ENCODE measurements at regions not wholly inside any gene's neighbourhood (a gene's known extent, or its start where the extent isn't known, plus 50 kb on each side); places are given as distances from the start of the nearest gene placed in this dataset.

DNA sequence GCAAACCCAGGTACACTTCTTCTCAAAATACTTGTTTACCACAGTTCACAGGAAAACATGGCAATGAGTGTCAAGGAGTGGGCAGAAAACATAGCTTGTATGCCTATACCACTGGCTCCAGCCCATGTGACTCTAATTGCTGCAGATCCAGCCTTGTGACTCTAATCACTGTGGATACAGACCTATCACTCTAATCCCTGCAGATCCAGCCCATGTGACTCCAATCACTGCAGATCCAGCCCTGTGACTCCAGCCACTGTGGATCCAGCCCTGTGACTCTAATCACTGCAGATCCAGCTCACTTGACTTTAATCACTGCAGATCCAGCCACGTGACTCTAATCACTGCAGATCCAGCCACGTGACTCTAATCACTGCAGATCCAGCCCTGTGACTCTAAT lies 366.3 kb upstream of the IRX4 start:
- TF ChIP-seq, protein P1, sequence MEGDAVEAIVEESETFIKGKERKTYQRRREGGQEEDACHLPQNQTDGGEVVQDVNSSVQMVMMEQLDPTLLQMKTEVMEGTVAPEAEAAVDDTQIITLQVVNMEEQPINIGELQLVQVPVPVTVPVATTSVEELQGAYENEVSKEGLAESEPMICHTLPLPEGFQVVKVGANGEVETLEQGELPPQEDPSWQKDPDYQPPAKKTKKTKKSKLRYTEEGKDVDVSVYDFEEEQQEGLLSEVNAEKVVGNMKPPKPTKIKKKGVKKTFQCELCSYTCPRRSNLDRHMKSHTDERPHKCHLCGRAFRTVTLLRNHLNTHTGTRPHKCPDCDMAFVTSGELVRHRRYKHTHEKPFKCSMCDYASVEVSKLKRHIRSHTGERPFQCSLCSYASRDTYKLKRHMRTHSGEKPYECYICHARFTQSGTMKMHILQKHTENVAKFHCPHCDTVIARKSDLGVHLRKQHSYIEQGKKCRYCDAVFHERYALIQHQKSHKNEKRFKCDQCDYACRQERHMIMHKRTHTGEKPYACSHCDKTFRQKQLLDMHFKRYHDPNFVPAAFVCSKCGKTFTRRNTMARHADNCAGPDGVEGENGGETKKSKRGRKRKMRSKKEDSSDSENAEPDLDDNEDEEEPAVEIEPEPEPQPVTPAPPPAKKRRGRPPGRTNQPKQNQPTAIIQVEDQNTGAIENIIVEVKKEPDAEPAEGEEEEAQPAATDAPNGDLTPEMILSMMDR (conservative IDR thresholded peaks at IDR 0.05; ENCODE audit: low read length) = no peak
- H2AFZ ChIP-seq (ENCODE audit: low read length) = no peak overlapping the region
- H3K36me3 ChIP-seq (ENCODE audit: insufficient read depth, low read length) = no peaks in the 10 kb centered on the region
- H3F3A ChIP-seq (ENCODE audit: low read depth) = no peaks in the 10 kb centered on the region
- H3K79me2 ChIP-seq (ENCODE audit: insufficient read depth, low read length) = no peaks in the 10 kb centered on the region
- H3K4me2 ChIP-seq (ENCODE audit: low read depth, low read length, poor library complexity, severe bottlenecking) = no peak overlapping the region
- no peak overlapping the region for H3K9ac ChIP-seq (ENCODE audit: low read depth, low read length, poor library complexity, severe bottlenecking)
- no peaks in the 10 kb centered on the region for H3K4me1 ChIP-seq (ENCODE audit: insufficient read depth, low read length, poor library complexity, severe bottlenecking)
- no peaks in the 10 kb centered on the region for H3K27me3 ChIP-seq (ENCODE audit: insufficient read depth, low read length, poor library complexity, severe bottlenecking)
- no peaks in the 10 kb centered on the region for H4K20me1 ChIP-seq (ENCODE audit: insufficient read depth, low read length, poor library complexity, severe bottlenecking)
- H3K9me3 ChIP-seq (ENCODE audit: insufficient read depth, low read depth, low read length) = no peaks in the 10 kb centered on the region
- H3K4me3 ChIP-seq (ENCODE audit: low read length, poor library complexity, severe bottlenecking) = no peak overlapping the region
- H3K9me2 ChIP-seq (replicated peaks; ENCODE audit: low read depth, low read length) = no peaks in the 10 kb centered on the region

DNA sequence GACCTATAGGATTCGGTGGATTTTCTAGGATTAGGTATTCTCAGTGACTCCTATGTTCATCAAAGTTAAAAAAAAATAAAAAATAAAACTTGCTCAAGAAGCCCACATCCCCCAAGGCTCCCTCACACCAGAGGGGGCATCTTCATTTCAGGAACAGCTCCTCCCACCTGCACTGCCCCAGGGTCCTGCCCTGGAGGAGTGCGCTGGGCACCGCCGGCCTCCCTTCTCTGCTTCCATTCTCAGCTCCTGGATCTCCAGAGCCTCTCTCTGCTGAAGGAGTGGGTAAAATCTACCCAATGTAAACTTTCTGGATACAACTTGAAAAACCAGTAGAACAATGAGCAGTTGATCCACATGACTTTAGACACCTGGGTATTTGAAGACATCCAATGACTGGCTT lies 359.8 kb upstream of the IRX4 start:
- peaks cover 7% of the 10 kb centered on the region; the same call in 1 of the 2 replicates for H3K9me3 ChIP-seq (ENCODE audit: insufficient read depth, low read depth, low read length)

DNA sequence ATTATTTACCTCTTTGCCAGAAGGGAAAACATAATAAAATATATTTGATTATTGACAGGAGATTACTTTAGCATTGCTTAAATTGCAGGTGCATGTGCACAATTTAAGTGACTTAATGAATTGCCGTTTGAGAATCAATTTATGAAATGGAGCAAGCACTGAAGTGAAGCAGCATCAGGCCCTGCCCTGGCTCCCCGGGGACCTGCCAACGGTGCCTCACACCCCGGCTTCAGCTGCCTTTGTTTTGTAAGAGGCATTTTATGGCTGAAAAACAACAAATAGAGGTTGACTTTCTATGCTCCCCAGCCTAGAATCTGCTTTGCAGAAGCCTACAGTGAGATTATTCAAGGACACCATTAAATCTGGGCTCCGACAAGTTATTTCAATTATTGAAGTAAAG lies 359.1 kb upstream of the IRX4 start:
- H3K9me2 ChIP-seq (replicated peaks; ENCODE audit: low read depth, low read length) = no peaks in the 10 kb centered on the region
- H3K27me3 ChIP-seq (ENCODE audit: insufficient read depth, low read length, poor library complexity, severe bottlenecking) = no peaks in the 10 kb centered on the region
- no peak overlapping the region for H2AFZ ChIP-seq (ENCODE audit: low read length)
- peaks cover 7% of the 10 kb centered on the region; the same call in 1 of the 2 replicates for H3K9me3 ChIP-seq (ENCODE audit: insufficient read depth, low read depth, low read length)
- no peak overlapping the region for H3K9ac ChIP-seq (ENCODE audit: low read depth, low read length, poor library complexity, severe bottlenecking)
- no peak for TF ChIP-seq EZH2phosphoT487 (IDR thresholded peaks at IDR 0.05; ENCODE audit: borderline replicate concordance)
- TF ChIP-seq, protein P1 (conservative IDR thresholded peaks at IDR 0.05; ENCODE audit: low read length) = no peak
- H3K79me2 ChIP-seq (ENCODE audit: insufficient read depth, low read length) = no peaks in the 10 kb centered on the region
- no peaks in the 10 kb centered on the region for H3F3A ChIP-seq (ENCODE audit: low read depth)
- H3K36me3 ChIP-seq (ENCODE audit: insufficient read depth, low read length) = no peaks in the 10 kb centered on the region
- H3K4me2 ChIP-seq (ENCODE audit: low read depth, low read length, poor library complexity, severe bottlenecking) = no peak overlapping the region
- no peak overlapping the region for H3K4me3 ChIP-seq (ENCODE audit: low read length, poor library complexity, severe bottlenecking)
- H3K4me1 ChIP-seq (ENCODE audit: insufficient read depth, low read length, poor library complexity, severe bottlenecking) = no peaks in the 10 kb centered on the region
- H4K20me1 ChIP-seq (ENCODE audit: insufficient read depth, low read length, poor library complexity, severe bottlenecking) = no peaks in the 10 kb centered on the region

More for the DNA sequence above, 359.8 kb upstream of the IRX4 start:
- Histone ChIP-seq H4K20me1 (ENCODE audit: insufficient read depth, low read length, poor library complexity, severe bottlenecking) (no peaks in the 10 kb centered on the region), H3K4me1 (ENCODE audit: insufficient read depth, low read length, poor library complexity, severe bottlenecking) (no peaks in the 10 kb centered on the region), H3K4me2 (ENCODE audit: low read depth, low read length, poor library complexity, severe bottlenecking) (no peak overlapping the region), H2AFZ (ENCODE audit: low read length) (no peak overlapping the region), H3F3A (ENCODE audit: low read depth) (no peaks in the 10 kb centered on the region), H3K9ac (ENCODE audit: low read depth, low read length, poor library complexity, severe bottlenecking) (no peak overlapping the region), H3K4me3 (ENCODE audit: low read length, poor library complexity, severe bottlenecking) (no peak overlapping the region), H3K36me3 (ENCODE audit: insufficient read depth, low read length) (no peaks in the 10 kb centered on the region), H3K9me2 (replicated peaks; ENCODE audit: low read depth, low read length) (no peaks in the 10 kb centered on the region), H3K27me3 (ENCODE audit: insufficient read depth, low read length, poor library complexity, severe bottlenecking) (no peaks in the 10 kb centered on the region), H3K79me2 (ENCODE audit: insufficient read depth, low read length) (no peaks in the 10 kb centered on the region)
- TF ChIP-seq, protein P1 (conservative IDR thresholded peaks at IDR 0.05; ENCODE audit: low read length) = no peak
- no peak for TF ChIP-seq EZH2phosphoT487 (IDR thresholded peaks at IDR 0.05; ENCODE audit: borderline replicate concordance)

Measured in Loucy (cell line).